Transverse colon (tissue), 4 donors: ENCODE measurements at regions not wholly inside any gene's neighbourhood (a gene's known extent, or its start where the extent isn't known, plus 50 kb on each side); places are given as distances from the start of the nearest gene placed in this dataset.

Experiments
- EP300 ChIP-seq: sonication (generic); formaldehyde crosslinking; IDR thresholded peaks from one replicate; pipeline ENCODE4 v1.6.1; 2017; ENCODE audit warnings: antibody characterized with exemption, low read depth
- POLR2A ChIP-seq: fragments of 450-650 bp; IDR thresholded peaks from one replicate; pipeline ENCODE4 v1.6.1; 2016; ENCODE audit warnings: antibody characterized with exemption, mild to moderate bottlenecking, moderate library complexity
- POLR2AphosphoS5 ChIP-seq, 3 donors: sonication (generic); formaldehyde crosslinking; IDR thresholded peaks; one replicate each; pipeline ENCODE4 v1.6.1; 2016; ENCODE audit warnings: antibody characterized with exemption in 3 of 3
- TF ChIP-seq, protein P1 (sequence below), 5 experiments: fragments of 200-600 bp in 3 of 5; fragments of 450-650 bp in 2 of 5; sonication (generic) in 3 of 5; IDR thresholded peaks; 1 replicate in 2 of 5; 2 replicates in 3 of 5; pipeline ENCODE4 v1.5.1; 2016 to 2017; ENCODE audit warnings: antibody characterized with exemption in 5 of 5, inconsistent platforms in 3 of 5, mild to moderate bottlenecking in 2 of 5, moderate library complexity in 1 of 5

DNA sequence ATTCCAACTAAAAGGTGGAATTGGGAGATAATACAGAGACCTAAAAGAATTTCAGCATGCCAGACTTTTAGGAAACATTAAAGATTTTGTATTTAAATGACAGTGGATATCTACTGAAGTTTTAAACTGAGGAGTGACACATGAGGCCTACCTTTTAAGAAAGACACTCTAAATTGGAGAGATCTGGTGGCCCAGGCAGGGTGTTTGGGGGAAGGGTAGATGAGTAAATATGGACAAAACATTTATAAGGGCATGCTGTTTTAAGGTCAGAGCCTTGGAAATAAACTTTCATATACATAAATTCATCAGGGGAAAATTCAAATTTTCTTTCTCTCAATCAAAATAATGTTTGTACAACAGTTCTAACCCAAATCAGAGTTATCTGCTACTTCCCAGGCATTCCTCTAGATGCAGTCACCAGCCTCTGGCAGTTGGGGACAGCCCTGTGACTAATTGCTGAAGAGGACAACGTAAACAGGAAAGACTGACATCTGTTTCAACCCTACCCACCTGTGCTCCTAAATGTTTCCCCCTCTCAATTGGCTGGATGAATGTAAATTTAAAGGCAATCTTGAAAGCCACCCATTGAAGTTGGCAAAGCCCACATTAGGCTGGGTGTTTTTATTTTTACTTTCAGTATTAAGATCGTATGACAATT lies 1646.9 kb upstream of the ADGRL3 start:
- TF ChIP-seq, protein P1, sequence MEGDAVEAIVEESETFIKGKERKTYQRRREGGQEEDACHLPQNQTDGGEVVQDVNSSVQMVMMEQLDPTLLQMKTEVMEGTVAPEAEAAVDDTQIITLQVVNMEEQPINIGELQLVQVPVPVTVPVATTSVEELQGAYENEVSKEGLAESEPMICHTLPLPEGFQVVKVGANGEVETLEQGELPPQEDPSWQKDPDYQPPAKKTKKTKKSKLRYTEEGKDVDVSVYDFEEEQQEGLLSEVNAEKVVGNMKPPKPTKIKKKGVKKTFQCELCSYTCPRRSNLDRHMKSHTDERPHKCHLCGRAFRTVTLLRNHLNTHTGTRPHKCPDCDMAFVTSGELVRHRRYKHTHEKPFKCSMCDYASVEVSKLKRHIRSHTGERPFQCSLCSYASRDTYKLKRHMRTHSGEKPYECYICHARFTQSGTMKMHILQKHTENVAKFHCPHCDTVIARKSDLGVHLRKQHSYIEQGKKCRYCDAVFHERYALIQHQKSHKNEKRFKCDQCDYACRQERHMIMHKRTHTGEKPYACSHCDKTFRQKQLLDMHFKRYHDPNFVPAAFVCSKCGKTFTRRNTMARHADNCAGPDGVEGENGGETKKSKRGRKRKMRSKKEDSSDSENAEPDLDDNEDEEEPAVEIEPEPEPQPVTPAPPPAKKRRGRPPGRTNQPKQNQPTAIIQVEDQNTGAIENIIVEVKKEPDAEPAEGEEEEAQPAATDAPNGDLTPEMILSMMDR (IDR thresholded peaks at IDR 0.05) = no peak
- TF ChIP-seq EP300 = no peak
- no peak for TF ChIP-seq POLR2A
- TF ChIP-seq POLR2AphosphoS5 (IDR thresholded peaks at IDR 0.05) = no peak
